Ovary (tissue), 7 donors: ENCODE measurements at regions not wholly inside any gene's neighbourhood (a gene's known extent, or its start where the extent isn't known, plus 50 kb on each side); places are given as distances from the start of the nearest gene placed in this dataset.

Source experiments
- DNase-seq, 5 donors: peaks; one replicate each; pipeline ENCODE4 v3.0.0-alpha.2; 2019 to 2020
- H3K27ac ChIP-seq, 2 donors: fragments of 200-600 bp; one replicate each; pipeline versions ENCODE4 v1.5.1 to v1.8.0; 2019 to 2022
- H3K27me3 ChIP-seq: fragments of 200-600 bp; one replicate; pipeline ENCODE4 v1.8.0; 2022
- H3K36me3 ChIP-seq: fragments of 200-600 bp; sonication (generic); one replicate; pipeline ENCODE4 v1.5.1; 2019
- H3K4me1 ChIP-seq: one replicate; pipeline ENCODE4 v1.8.1; 2013; ENCODE audit warnings: mild to moderate bottlenecking, moderate library complexity; ENCODE audit not compliant: insufficient read depth
- H3K4me3 ChIP-seq: fragments of 200-600 bp; sonication (generic); one replicate; pipeline ENCODE4 v1.5.1; 2017
- H3K9me3 ChIP-seq, 2 donors: fragments of 200-600 bp in 1 of 2; sonication (generic) in 1 of 2; one replicate each; pipeline versions ENCODE4 v1.5.1 to v1.8.1; 2013 to 2019; ENCODE audit warnings: mild to moderate bottlenecking in 1 of 2, moderate library complexity in 1 of 2
- EP300 ChIP-seq: sonication (generic); formaldehyde crosslinking; IDR thresholded peaks from one replicate; pipeline ENCODE4 v1.6.1; 2017; ENCODE audit warnings: antibody characterized with exemption
- POLR2A ChIP-seq: fragments of 450-650 bp; IDR thresholded peaks from one replicate; pipeline ENCODE4 v1.6.1; 2017; ENCODE audit warnings: antibody characterized with exemption, mild to moderate bottlenecking, moderate library complexity
- WGBS, 3 donors: extraction: QIAGEN DNeasy Blood & Tissue Kit in 1 of 3; methylation state at CpG; one replicate each; pipeline versions ENCODE4 v1.1.5 to v1.1.7; 2013 to 2017; 5-methylcytosine and 5-hydroxymethylcytosine counted together
- intact Hi-C, 4 donors: fragments of 100-400 bp; cut with DNase I; formaldehyde crosslinking; loops; one replicate each; pipeline versions ENCODE4 v1.11.0 to v1.15.1; 2022 to 2023
- TF ChIP-seq, protein P1 (sequence below), 3 donors: fragments of 450-650 bp in 2 of 3; fragments of 200-600 bp in 1 of 3; IDR thresholded peaks; one replicate each; pipeline versions ENCODE4 v1.5.1 to v1.8.0; 2016 to 2022; ENCODE audit warnings: antibody characterized with exemption in 3 of 3, mild to moderate bottlenecking in 1 of 3
- donor health status: DM: no; HTN: no; CAD: no; lungs with moderate emphysema.
- donor health status: DM: no; HTN: no; CAD: no.
- donor health status: Bipolar disorder and iron deficiency.
- donor health status: DM: no; HTN: no; CAD: no.
- donor health status: DM: yes; HTN: yes; CAD: no.

DNA sequence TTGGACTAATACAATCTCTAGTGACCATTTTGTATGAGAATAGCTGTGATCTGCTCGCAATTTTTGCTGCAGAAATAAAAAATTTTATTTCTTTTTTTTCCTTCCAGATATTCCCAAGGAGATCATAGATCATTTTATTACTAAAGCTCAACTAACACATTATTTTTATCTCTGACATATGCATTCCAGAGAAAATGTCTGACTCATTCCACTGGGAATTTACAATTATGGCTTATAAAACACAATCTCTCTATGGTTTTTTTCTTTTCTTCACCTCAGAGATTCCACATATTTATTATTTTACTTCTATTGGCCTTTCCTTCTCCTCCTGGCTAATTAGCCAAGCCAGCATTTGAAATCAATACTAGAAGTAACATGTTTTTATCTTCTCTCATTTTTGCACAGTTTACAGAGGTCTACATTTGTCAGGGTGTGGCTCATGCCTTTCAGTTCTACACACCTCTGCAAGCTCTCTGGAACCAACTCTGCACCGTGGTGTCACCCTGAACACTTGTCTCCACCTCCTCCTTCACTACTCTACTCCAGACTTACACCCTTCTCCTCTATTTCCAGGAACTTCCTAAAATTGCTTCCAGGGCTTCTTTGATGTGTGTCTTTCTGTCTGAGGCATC, 59.8 kb upstream of the GPM6A start:
- intact Hi-C loops: no loop called here
- TF ChIP-seq POLR2A (no peak), EP300 (no peak)
- TF ChIP-seq, protein P1, sequence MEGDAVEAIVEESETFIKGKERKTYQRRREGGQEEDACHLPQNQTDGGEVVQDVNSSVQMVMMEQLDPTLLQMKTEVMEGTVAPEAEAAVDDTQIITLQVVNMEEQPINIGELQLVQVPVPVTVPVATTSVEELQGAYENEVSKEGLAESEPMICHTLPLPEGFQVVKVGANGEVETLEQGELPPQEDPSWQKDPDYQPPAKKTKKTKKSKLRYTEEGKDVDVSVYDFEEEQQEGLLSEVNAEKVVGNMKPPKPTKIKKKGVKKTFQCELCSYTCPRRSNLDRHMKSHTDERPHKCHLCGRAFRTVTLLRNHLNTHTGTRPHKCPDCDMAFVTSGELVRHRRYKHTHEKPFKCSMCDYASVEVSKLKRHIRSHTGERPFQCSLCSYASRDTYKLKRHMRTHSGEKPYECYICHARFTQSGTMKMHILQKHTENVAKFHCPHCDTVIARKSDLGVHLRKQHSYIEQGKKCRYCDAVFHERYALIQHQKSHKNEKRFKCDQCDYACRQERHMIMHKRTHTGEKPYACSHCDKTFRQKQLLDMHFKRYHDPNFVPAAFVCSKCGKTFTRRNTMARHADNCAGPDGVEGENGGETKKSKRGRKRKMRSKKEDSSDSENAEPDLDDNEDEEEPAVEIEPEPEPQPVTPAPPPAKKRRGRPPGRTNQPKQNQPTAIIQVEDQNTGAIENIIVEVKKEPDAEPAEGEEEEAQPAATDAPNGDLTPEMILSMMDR (IDR thresholded peaks at IDR 0.05): no peak

DNA sequence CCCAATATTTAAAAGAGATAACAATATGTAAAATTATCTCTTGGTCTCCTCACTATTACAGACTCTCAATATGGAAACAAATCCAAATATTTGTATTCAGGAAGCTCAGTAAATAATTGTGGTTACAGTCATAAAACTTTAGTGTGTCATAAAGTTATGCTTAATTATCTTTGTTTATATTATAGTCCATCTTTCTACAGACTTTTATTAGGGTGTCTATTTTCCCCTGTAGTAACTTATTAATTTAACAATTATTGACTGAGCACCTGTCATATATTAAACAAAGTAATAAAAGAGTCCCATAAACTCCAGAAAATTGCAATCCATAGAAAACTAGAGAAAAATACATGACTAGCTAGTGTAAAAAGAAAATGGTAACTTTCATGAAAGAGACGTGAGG, 61.6 kb upstream of the GPM6A start:
- no peak for TF ChIP-seq EP300
- TF ChIP-seq, protein P1 (IDR thresholded peaks at IDR 0.05): no peak
- no peak for TF ChIP-seq POLR2A
- no peak for DNase-seq
- intact Hi-C loops: no loop called here
- no peak overlapping the region for H3K27ac ChIP-seq
- WGBS, 3 donors: 74 to 81% (median 79%) methylated on average over 1 of the region's 1 CpG
- no peaks in the 10 kb centered on the region for H3K36me3 ChIP-seq
- no peaks in the 10 kb centered on the region for H3K9me3 ChIP-seq
- no peaks in the 10 kb centered on the region for H3K27me3 ChIP-seq
- H3K4me3 ChIP-seq: no peak overlapping the region
- H3K4me1 ChIP-seq: no peaks in the 10 kb centered on the region

More for the DNA sequence above, 59.8 kb upstream of the GPM6A start:
- WGBS, 3 donors: 60 to 66% (median 64%) methylated on average over 2 of the region's 2 CpGs
- Histone ChIP-seq H3K36me3 (no peaks in the 10 kb centered on the region), H3K27ac (no peak overlapping the region), H3K4me1 (no peaks in the 10 kb centered on the region), H3K9me3 (no peaks in the 10 kb centered on the region), H3K27me3 (no peaks in the 10 kb centered on the region), H3K4me3 (no peak overlapping the region)
- no peak for DNase-seq

DNA sequence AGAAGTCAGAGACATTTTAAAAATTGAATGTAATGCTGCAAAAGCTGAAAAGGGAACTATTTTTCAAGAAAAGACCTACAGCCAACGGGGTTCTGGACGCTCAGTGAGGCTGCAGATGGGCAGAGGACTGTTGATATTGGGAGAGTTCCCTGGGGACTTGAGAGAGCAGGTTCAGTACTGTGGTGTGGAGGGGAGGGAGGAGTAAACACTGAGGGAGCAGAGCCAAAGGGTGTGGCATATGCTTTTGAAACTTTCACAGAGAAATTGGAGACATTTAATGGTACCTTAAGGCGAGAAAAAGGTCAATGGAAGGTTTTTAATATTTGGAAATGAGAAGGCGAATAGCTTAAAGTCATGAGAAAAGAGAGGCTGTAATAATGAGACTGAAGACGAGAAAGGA, 62.2 kb upstream of the GPM6A start:
- no peaks in the 10 kb centered on the region for H3K9me3 ChIP-seq
- H3K27me3 ChIP-seq: no peaks in the 10 kb centered on the region
- 73 to 81% (median 78%) methylated on average over 5 of the region's 5 CpGs for WGBS, 3 donors
- TF ChIP-seq, protein P1 (IDR thresholded peaks at IDR 0.05): no peak
- TF ChIP-seq POLR2A (no peak), EP300 (no peak)
- no peak for DNase-seq
- intact Hi-C loops: no loop called here
- no peak overlapping the region for H3K27ac ChIP-seq
- no peaks in the 10 kb centered on the region for H3K4me1 ChIP-seq
- H3K36me3 ChIP-seq: no peaks in the 10 kb centered on the region
- H3K4me3 ChIP-seq: no peak overlapping the region

DNA sequence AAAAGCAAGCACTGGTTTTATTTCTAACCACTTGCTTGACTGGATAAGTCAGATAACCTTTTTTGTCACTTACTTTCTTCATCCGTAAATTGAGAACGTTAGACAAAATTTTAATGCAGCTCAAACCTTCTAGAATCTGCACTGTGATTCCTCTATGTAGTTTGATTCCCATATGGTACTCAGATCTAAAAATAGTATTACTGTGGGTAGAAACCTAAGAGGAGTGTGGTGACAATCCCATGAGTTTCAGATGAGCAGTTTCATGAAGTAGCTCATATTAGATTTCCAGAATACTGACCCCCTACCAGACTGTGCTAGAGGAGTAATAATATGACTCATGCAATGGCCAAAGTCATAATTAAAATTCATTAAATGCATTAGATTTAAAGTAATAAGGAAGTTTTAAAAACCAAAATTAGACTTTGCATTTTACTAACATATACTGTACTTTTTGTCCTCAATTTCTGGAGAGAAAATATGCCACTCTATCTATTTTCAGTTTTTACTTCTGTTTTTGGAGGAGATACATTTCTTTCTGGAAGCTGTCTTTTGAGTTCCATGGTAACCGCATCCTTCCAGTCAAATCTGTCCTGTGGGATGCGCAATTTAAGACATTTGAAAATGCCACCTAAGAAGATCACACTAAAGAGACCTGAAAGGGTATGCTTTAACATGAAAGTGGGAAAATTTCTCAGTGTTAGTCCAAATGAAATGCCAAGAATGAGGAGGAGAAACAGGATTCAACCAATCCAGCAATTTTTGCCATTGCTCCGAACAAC, 64.1 kb upstream of the GPM6A start:
- H3K4me3 ChIP-seq: no peak overlapping the region
- H3K36me3 ChIP-seq: no peaks in the 10 kb centered on the region
- H3K27ac ChIP-seq: no peak overlapping the region
- no peak for DNase-seq
- TF ChIP-seq, protein P1 (IDR thresholded peaks at IDR 0.05): no peak
- TF ChIP-seq EP300 (no peak), POLR2A (no peak)
- 90 to 94% (median 93%) methylated on average over 5 of the region's 5 CpGs for WGBS, 3 donors
- H3K4me1 ChIP-seq: no peaks in the 10 kb centered on the region
- intact Hi-C loops: no loop called here
- H3K9me3 ChIP-seq: no peaks in the 10 kb centered on the region
- H3K27me3 ChIP-seq: no peaks in the 10 kb centered on the region
